DND-41 (cell line): ENCODE measurements at regions not wholly inside any gene's neighbourhood (a gene's known extent, or its start where the extent isn't known, plus 50 kb on each side); places are given as distances from the start of the nearest gene placed in this dataset.

Experiments used
- ATAC-seq: fragments of 200-7000 bp; cut with Tn5 transposase; 3 replicates; pipeline ENCODE4 v1.9.1; 2021; ENCODE audit warnings: low read depth; ENCODE audit not compliant: insufficient read depth
- DNase-seq: peaks from one replicate; pipeline ENCODE4 v3.0.0-alpha.2; 2020
- H2AFZ ChIP-seq: 2 replicates; pipeline ENCODE4 v1.6.0; 2012; ENCODE audit warnings: low read depth, low read length
- H3K27ac ChIP-seq: 2 replicates; pipeline ENCODE4 v1.5.1; 2012; ENCODE audit warnings: low read length, inconsistent platforms
- H3K27me3 ChIP-seq: fragments of 200-600 bp; sonication (generic); 2 replicates; pipeline ENCODE4 v1.6.0; 2012; ENCODE audit warnings: low read length, mild to moderate bottlenecking, inconsistent platforms; ENCODE audit not compliant: insufficient read depth, poor library complexity
- H3K36me3 ChIP-seq: 2 replicates; pipeline ENCODE4 v1.5.1; 2012; ENCODE audit warnings: low read length, inconsistent platforms; ENCODE audit not compliant: insufficient read depth
- H3K4me1 ChIP-seq: 2 replicates; pipeline ENCODE4 v1.5.1; 2012; ENCODE audit warnings: mild to moderate bottlenecking, low read length; ENCODE audit not compliant: insufficient read depth
- H3K4me2 ChIP-seq: 2 replicates; pipeline ENCODE4 v1.6.0; 2012; ENCODE audit warnings: mild to moderate bottlenecking, moderate library complexity, low read length, inconsistent platforms; ENCODE audit not compliant: insufficient read depth
- H3K4me3 ChIP-seq, 2 experiments: fragments of 200-600 bp in 1 of 2; shearing (Covaris generic) in 1 of 2; 2 replicates each; pipeline ENCODE4 v1.5.1; 2012 to 2016; ENCODE audit warnings: inconsistent platforms in 2 of 2, low read length in 2 of 2, mild to moderate bottlenecking in 2 of 2, low read depth in 1 of 2, moderate library complexity in 1 of 2
- H3K79me2 ChIP-seq: 2 replicates; pipeline ENCODE4 v1.6.0; 2012; ENCODE audit warnings: low read length, inconsistent platforms; ENCODE audit not compliant: insufficient read depth
- H3K9ac ChIP-seq: 2 replicates; pipeline ENCODE4 v1.6.0; 2012; ENCODE audit warnings: low read depth, mild to moderate bottlenecking, inconsistent platforms, low read length, moderate library complexity
- H3K9me3 ChIP-seq: 2 replicates; pipeline ENCODE4 v1.5.1; 2012; ENCODE audit warnings: low read length, moderate library complexity, mild to moderate bottlenecking, inconsistent platforms; ENCODE audit not compliant: insufficient read depth, severe bottlenecking
- H4K20me1 ChIP-seq: 2 replicates; pipeline ENCODE4 v1.6.0; 2012; ENCODE audit warnings: low read length; ENCODE audit not compliant: insufficient read depth
- EZH2 ChIP-seq: IDR thresholded peaks from 3 replicates; pipeline ENCODE4 v1.6.1; 2012; ENCODE audit warnings: borderline replicate concordance, low read depth, mild to moderate bottlenecking, moderate library complexity, low read length, inconsistent platforms; ENCODE audit not compliant: severe bottlenecking
- TF ChIP-seq, protein P1 (sequence below): IDR thresholded peaks from 2 replicates; pipeline ENCODE4 v1.5.1; 2012; ENCODE audit warnings: borderline replicate concordance, low read length, moderate library complexity, mild to moderate bottlenecking; ENCODE audit not compliant: poor library complexity, severe bottlenecking; ENCODE audit errors: extremely low read depth

DNA sequence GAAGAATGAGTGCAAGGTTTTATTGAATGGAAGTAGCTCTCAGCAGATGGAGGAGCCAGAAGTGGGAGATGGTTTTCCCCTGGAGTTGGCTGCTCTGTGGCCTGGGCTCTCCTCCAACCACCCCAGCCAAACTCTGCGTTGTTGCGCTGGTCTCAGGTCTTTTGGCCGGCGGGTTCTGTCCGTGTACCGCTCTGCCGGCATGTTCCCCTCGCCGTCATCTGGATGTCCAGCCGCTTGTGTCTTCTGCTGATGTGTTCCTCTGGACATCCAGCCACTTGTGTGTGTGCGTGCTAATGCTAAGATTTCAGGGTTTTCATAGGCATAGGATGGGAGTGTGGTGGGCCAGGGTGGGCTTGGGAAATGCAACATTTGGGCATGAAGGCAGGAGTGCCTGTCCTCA, 1311.3 kb upstream of the TMEFF2 start:
- Histone ChIP-seq H3K79me2 (no peaks in the 10 kb centered on the region), H3K27me3 (no peaks in the 10 kb centered on the region), H3K9me3 (no peaks in the 10 kb centered on the region), H3K36me3 (no peaks in the 10 kb centered on the region), H3K4me1 (no peaks in the 10 kb centered on the region), H2AFZ (no peak overlapping the region), H3K9ac (no peak overlapping the region), H3K4me3 (no peak overlapping the region), H3K27ac (no peak overlapping the region), H4K20me1 (no peaks in the 10 kb centered on the region), H3K4me2 (no peak overlapping the region)
- DNase-seq (no peak), ATAC-seq (no peak)
- no peak for TF ChIP-seq EZH2
- TF ChIP-seq, protein P1, sequence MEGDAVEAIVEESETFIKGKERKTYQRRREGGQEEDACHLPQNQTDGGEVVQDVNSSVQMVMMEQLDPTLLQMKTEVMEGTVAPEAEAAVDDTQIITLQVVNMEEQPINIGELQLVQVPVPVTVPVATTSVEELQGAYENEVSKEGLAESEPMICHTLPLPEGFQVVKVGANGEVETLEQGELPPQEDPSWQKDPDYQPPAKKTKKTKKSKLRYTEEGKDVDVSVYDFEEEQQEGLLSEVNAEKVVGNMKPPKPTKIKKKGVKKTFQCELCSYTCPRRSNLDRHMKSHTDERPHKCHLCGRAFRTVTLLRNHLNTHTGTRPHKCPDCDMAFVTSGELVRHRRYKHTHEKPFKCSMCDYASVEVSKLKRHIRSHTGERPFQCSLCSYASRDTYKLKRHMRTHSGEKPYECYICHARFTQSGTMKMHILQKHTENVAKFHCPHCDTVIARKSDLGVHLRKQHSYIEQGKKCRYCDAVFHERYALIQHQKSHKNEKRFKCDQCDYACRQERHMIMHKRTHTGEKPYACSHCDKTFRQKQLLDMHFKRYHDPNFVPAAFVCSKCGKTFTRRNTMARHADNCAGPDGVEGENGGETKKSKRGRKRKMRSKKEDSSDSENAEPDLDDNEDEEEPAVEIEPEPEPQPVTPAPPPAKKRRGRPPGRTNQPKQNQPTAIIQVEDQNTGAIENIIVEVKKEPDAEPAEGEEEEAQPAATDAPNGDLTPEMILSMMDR: no peak

DNA sequence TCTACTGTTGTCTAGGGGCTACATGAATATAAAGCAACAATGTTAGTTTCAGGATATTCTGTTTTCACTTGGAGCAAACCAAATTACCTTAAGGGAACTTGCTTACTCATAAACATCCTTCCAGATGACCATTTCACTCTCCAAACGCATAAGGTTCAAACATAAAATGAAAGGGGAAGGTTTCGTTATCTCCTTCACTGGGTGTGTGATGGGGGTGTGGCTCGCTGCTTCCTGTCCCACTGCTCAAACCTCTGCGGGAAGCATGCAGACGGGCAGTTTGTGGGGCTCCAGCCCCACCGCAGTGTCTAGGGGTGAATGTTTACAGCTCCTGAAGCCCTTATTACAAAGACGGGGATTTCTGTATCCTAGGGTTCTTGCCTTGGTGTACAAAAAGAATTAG, 1310.9 kb upstream of the TMEFF2 start:
- no peak for DNase-seq

DNA sequence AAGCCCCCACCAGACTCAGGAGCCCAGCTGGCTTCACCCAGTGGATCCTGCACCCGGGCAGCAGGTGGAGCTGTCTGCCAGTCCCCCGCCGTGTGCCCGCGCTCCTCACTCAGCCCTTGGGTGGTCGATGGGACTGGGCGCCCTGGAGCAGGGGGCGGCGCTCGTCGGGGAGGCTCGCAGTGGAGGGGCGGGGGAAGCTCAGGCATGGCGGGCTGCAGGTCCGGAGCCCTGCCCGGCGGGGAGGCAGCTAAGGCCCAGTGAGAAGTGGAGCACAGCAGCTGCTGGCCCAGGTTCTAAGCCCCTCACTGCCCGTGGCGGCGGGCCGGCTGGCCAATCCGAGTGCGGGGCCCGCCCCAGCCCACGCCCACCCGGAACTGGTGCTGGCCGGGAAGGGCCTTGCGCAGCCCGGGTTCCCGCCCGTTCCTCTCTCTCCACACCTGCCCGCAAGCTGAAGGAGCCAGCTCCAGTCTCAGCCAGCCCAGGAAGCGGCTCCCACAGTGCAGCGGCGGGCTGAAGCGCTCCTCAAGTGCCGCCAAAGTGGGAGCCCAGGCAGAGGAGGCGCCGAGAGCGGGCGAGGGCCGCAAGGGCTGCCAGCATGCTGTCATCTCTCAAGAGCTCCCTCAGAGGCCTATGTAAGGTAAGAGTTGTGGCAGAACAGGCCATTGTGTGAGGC, 1307.8 kb upstream of the TMEFF2 start:
- no peaks in the 10 kb centered on the region for H3K9me3 ChIP-seq
- no peak overlapping the region for H3K4me2 ChIP-seq
- H2AFZ ChIP-seq: no peak overlapping the region
- H4K20me1 ChIP-seq: no peaks in the 10 kb centered on the region
- no peak for DNase-seq
- no peaks in the 10 kb centered on the region for H3K79me2 ChIP-seq
- H3K27ac ChIP-seq: no peak overlapping the region
- no peaks in the 10 kb centered on the region for H3K4me1 ChIP-seq
- H3K9ac ChIP-seq: no peak overlapping the region
- no peaks in the 10 kb centered on the region for H3K27me3 ChIP-seq
- TF ChIP-seq, protein P1: no peak
- no peak for TF ChIP-seq EZH2
- no peaks in the 10 kb centered on the region for H3K36me3 ChIP-seq
- ATAC-seq: no peak
- no peak overlapping the region for H3K4me3 ChIP-seq

More for the DNA sequence above, 1310.9 kb upstream of the TMEFF2 start:
- Histone ChIP-seq H4K20me1 (no peaks in the 10 kb centered on the region), H3K4me1 (no peaks in the 10 kb centered on the region), H3K4me3 (no peak overlapping the region), H3K27ac (no peak overlapping the region), H3K4me2 (no peak overlapping the region), H3K27me3 (no peaks in the 10 kb centered on the region), H3K36me3 (no peaks in the 10 kb centered on the region), H3K9me3 (no peaks in the 10 kb centered on the region), H3K79me2 (no peaks in the 10 kb centered on the region), H3K9ac (no peak overlapping the region), H2AFZ (no peak overlapping the region)
- TF ChIP-seq EZH2: no peak
- TF ChIP-seq, protein P1: no peak
- ATAC-seq: no peak

DNA sequence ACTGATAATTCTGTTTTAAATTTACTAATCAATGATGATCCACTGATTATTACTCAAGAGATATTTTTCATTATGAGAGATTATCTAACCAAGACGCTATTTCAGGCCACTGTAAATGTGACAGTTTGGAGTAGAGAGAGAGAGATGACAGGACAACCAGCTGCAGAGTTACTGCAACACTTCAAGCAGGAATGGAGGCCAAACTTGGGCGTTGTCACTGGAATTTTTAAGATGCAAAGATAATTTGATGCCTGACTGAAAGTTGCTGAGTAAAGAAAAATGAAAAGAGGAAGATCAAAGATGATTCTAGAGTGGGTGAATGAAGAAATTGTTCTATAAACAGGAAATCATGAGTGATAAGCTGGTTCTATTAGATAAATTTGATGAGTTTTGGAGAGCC, 1302.1 kb upstream of the TMEFF2 start:
- H3K36me3 ChIP-seq: no peaks in the 10 kb centered on the region
- H2AFZ ChIP-seq: no peak overlapping the region
- no peak overlapping the region for H3K4me3 ChIP-seq
- no peaks in the 10 kb centered on the region; the same call in 1 of the 2 replicates for H3K4me1 ChIP-seq
- no peak overlapping the region for H3K27ac ChIP-seq
- no peak overlapping the region for H3K4me2 ChIP-seq
- no peaks in the 10 kb centered on the region for H3K9me3 ChIP-seq
- no peaks in the 10 kb centered on the region for H4K20me1 ChIP-seq
- no peaks in the 10 kb centered on the region for H3K79me2 ChIP-seq
- no peaks in the 10 kb centered on the region for H3K27me3 ChIP-seq
- H3K9ac ChIP-seq: no peak overlapping the region
- ATAC-seq (no peak), DNase-seq (no peak)
- TF ChIP-seq EZH2: no peak
- TF ChIP-seq, protein P1: no peak
